LNCAP (cell line): ENCODE measurements at regions not wholly inside any gene's neighbourhood (a gene's known extent, or its start where the extent isn't known, plus 50 kb on each side); places are given as distances from the start of the nearest gene placed in this dataset.

ENCODE experiments used
- CTCF ChIP-seq: fragments of 450-650 bp; IDR thresholded peaks from 2 replicates; pipeline ENCODE4 v1.5.1; 2017; ENCODE audit warnings: mild to moderate bottlenecking

DNA sequence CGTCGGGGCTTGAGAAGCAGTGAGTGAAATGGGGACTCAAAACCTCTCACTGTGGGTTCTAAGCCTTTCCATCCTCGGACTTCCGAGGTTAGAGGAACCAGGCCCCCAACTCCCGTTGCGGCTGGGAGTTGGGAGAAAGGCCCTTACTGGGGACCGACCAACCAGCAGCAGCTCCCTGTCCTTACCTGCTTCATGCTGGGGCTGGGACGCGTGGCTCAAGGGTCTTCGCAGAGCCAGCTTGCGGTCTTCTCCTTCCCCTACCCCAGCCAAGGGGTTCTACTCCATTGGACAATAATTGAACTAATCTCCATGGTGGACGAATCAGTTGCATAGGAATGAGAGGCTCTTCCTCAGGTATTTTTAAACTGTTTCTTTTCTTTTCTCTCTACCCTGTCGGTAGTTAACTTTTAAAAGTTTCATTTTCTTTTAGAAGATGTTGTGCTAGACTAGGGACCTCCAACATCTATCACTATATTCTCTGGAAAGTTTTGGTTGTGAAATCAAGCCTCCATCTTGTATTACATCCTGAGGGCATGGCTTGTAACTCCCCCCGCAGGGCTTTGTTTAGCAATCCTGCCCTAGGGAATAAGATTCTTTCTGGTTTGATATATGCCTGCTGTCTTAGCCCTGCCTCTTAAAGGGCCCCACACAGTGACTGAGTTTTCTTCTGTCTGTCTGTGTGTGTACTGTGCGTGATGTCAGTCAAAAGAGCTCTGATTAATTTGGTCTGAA lies 1027.1 kb upstream of the PCDH9 start:
- no peak for TF ChIP-seq CTCF

GRCh38 chr13:68254151-68254550 lies 1024.0 kb upstream of the PCDH9 start:
- TF ChIP-seq CTCF: no peak

DNA sequence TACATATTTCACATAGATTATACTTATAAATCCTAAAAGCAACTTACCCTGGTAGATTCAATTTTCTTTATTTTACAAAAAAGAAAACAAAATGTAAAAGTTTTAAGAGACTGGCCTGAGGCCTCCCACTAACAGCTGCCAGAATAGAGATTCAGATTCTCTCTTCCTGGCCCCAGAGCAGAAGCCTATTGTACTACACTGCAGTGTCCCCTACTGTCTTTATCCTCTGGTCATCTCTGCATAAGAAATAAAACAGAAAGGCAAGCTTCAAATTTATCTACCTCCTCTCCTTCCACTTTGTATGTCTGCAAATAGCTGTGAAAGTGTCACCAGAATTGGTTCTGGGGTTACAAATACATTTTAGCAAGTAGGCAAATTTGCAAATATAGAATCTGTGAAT lies 1004.1 kb upstream of the PCDH9 start:
- TF ChIP-seq CTCF: no peak

- no peak for TF ChIP-seq CTCF
These were observed 1002.4 kb upstream of the PCDH9 start for GRCh38 chr13:68232351-68233130.

DNA sequence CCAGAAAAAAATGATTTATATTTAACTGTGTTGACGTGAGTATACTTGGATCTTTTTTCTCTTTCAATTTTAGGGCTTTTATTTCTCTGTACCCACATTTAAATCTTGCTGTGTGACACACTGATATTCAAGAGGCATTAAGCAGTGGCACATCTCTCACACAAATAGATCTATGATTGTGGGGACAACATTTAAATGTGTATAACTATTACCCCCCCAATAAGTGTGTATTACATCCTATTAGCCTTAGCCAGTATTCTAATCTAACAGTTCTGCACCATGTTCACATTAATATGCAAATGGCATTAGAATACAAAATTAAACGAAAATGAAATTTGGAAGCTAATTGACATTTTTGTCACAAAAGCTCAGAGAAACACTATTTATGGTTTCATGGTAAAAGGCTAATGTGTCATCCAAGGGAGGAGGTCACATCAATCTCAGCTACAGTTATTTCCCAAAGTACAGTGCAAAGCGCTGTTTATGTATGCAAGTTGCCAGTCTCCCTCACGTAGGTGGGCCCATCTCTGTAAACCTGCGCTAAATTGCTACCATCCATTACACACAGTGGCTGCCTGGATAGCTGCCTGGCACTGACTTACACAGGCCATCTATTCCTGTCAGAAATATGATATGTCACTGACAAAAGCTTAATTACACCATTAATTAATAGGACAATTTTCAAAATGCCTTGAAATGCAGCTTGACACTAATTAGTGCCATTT lies 984.7 kb upstream of the PCDH9 start:
- no peak for TF ChIP-seq CTCF

- TF ChIP-seq CTCF: no peak
These were observed 969.1 kb upstream of the PCDH9 start for GRCh38 chr13:68199271-68199670.

DNA sequence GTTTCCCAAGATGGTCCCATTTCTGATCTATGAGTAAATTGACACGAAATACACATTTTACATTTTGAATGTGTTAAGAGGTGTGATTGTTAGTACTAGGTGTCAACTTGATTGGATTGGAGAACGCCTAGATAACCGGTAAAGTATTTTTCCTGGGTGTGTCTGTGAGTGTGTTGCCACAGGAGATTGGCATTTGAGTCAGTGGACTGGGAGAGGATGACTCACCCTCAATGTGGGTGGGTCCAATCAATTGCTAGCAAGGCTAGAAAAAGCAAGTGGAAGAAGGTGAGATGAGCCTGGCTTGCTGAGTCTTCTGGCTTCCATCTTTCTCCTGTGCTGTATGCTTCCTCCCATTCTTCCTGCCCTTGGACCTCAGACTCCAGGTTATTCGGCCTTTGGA lies 960.7 kb upstream of the PCDH9 start:
- no peak for TF ChIP-seq CTCF
